CD1c-positive myeloid dendritic cell (primary cell): ENCODE measurements at regions not wholly inside any gene's neighbourhood (a gene's known extent, or its start where the extent isn't known, plus 50 kb on each side); places are given as distances from the start of the nearest gene placed in this dataset.

Source experiments
- DNase-seq: peaks from one replicate; pipeline ENCODE4 v3.0.0-alpha.2; 2016; ENCODE audit errors: extremely low spot score

- DNase-seq, result no peak
Observed at GRCh38 chr18:64254399-64255093, 105.7 kb upstream of the LINC00305 start.

- no peak for DNase-seq
Observed at GRCh38 chr18:64253873-64254272, 105.0 kb upstream of the LINC00305 start.

GRCh38 chr18:64253222-64253621 is 104.3 kb upstream of the LINC00305 start:
- DNase-seq, result no peak

GRCh38 chr18:64248836-64249235 is 99.9 kb upstream of the LINC00305 start:
- no peak for DNase-seq

GRCh38 chr18:64245126-64245861 is 96.4 kb upstream of the LINC00305 start:
- no peak for DNase-seq

- no peak for DNase-seq
Observed at GRCh38 chr18:64244571-64244970, 95.7 kb upstream of the LINC00305 start.

GRCh38 chr18:64240316-64240715 is 91.4 kb upstream of the LINC00305 start:
- DNase-seq, result no peak

GRCh38 chr18:64238076-64238475 is 89.2 kb upstream of the LINC00305 start:
- no peak for DNase-seq

GRCh38 chr18:64234321-64234720 is 85.4 kb upstream of the LINC00305 start:
- no peak for DNase-seq

- no peak for DNase-seq
Observed at GRCh38 chr18:64233851-64234250, 85.0 kb upstream of the LINC00305 start.

GRCh38 chr18:64220941-64221340 is 72.1 kb upstream of the LINC00305 start:
- no peak for DNase-seq

GRCh38 chr18:64219517-64219916 is 70.6 kb upstream of the LINC00305 start:
- no peak for DNase-seq

- DNase-seq, result no peak
Observed at GRCh38 chr18:64210401-64210949, 61.6 kb upstream of the LINC00305 start.

GRCh38 chr18:64208516-64208915 is 59.6 kb upstream of the LINC00305 start:
- DNase-seq, result no peak

GRCh38 chr18:64207820-64208219 is 58.9 kb upstream of the LINC00305 start:
- no peak for DNase-seq

GRCh38 chr18:64203295-64203694 is 54.4 kb upstream of the LINC00305 start:
- no peak for DNase-seq

GRCh38 chr18:64202863-64203262 is 54.0 kb upstream of the LINC00305 start:
- no peak for DNase-seq

GRCh38 chr18:64202210-64202836 is 53.4 kb upstream of the LINC00305 start:
- no peak for DNase-seq

- DNase-seq, result no peak
Observed at GRCh38 chr18:64201781-64202180, 52.9 kb upstream of the LINC00305 start.

- no peak for DNase-seq
Observed at GRCh38 chr18:64199581-64199980, 50.7 kb upstream of the LINC00305 start.
